Kidney epithelial cell (primary cell): ENCODE measurements at regions not wholly inside any gene's neighbourhood (a gene's known extent, or its start where the extent isn't known, plus 50 kb on each side); places are given as distances from the start of the nearest gene placed in this dataset.
"Not testable (repeated sequence)": the region's sequence is repeated elsewhere in the genome, so short reads cannot be mapped to it uniquely, and the experiment has no call there.

Experiments used
- DNase-seq: peaks from one replicate; pipeline ENCODE4 v3.0.0-alpha.2; 2010; ENCODE audit warnings: low read depth
- H3K27me3 ChIP-seq: 2 replicates; pipeline ENCODE4 v1.6.0; 2011; ENCODE audit warnings: low read length; ENCODE audit not compliant: control insufficient read depth, insufficient read depth
- H3K36me3 ChIP-seq: 2 replicates; pipeline ENCODE4 v1.5.1; 2011; ENCODE audit warnings: low read length; ENCODE audit not compliant: control insufficient read depth, insufficient read depth
- H3K4me3 ChIP-seq: 2 replicates; pipeline ENCODE4 v1.5.1; 2011; ENCODE audit warnings: low read depth, mild to moderate bottlenecking, control low read depth, low read length
- CTCF ChIP-seq: IDR thresholded peaks from 2 replicates; pipeline ENCODE4 v1.5.1; 2011; ENCODE audit warnings: mild to moderate bottlenecking, moderate library complexity, low read length, control low read depth, inconsistent platforms; ENCODE audit not compliant: insufficient read depth, poor library complexity, severe bottlenecking

- no peak for TF ChIP-seq CTCF
- H3K36me3 ChIP-seq, result no peaks in the 10 kb centered on the region
- no peak overlapping the region for H3K4me3 ChIP-seq
- no peak for DNase-seq
- no peaks in the 10 kb centered on the region for H3K27me3 ChIP-seq
Observed at GRCh38 chr20:40896814-40897700, 131.6 kb upstream of the TOP1 start.

GRCh38 chr20:40899344-40899743 lies 129.3 kb upstream of the TOP1 start:
- H3K27me3 ChIP-seq, result no peaks in the 10 kb centered on the region
- H3K4me3 ChIP-seq, result no peak overlapping the region
- H3K36me3 ChIP-seq, result no peaks in the 10 kb centered on the region
- DNase-seq, result no peak
- TF ChIP-seq CTCF, result no peak

GRCh38 chr20:40900666-40901215 lies 127.9 kb upstream of the TOP1 start:
- no peaks in the 10 kb centered on the region for H3K27me3 ChIP-seq
- H3K4me3 ChIP-seq, result no peak overlapping the region
- DNase-seq, result no peak
- no peaks in the 10 kb centered on the region for H3K36me3 ChIP-seq
- TF ChIP-seq CTCF, result no peak

GRCh38 chr20:40902661-40903060 lies 126.0 kb upstream of the TOP1 start:
- no peak for DNase-seq
- TF ChIP-seq CTCF, result no peak
- H3K4me3 ChIP-seq, result no peak overlapping the region
- no peaks in the 10 kb centered on the region for H3K36me3 ChIP-seq
- no peaks in the 10 kb centered on the region for H3K27me3 ChIP-seq

- DNase-seq, result no peak
- no peak for TF ChIP-seq CTCF
- H3K27me3 ChIP-seq, result no peaks in the 10 kb centered on the region
- no peaks in the 10 kb centered on the region for H3K36me3 ChIP-seq
- H3K4me3 ChIP-seq, result no peak overlapping the region
Observed at GRCh38 chr20:40908309-40908708, 120.3 kb upstream of the TOP1 start.

- H3K36me3 ChIP-seq, H3K27me3 ChIP-seq, DNase-seq, H3K4me3 ChIP-seq: not testable (repeated sequence)
Observed at GRCh38 chr20:40909489-40909888, 119.1 kb upstream of the TOP1 start.

- not testable (repeated sequence) for DNase-seq, H3K27me3 ChIP-seq, H3K4me3 ChIP-seq, H3K36me3 ChIP-seq
Observed at GRCh38 chr20:40910436-40910835, 118.2 kb upstream of the TOP1 start.

GRCh38 chr20:40911152-40911551 lies 117.5 kb upstream of the TOP1 start:
- DNase-seq, H3K36me3 ChIP-seq, H3K27me3 ChIP-seq, H3K4me3 ChIP-seq: not testable (repeated sequence)
